WERI-Rb-1 (cell line): ENCODE measurements at regions not wholly inside any gene's neighbourhood (a gene's known extent, or its start where the extent isn't known, plus 50 kb on each side); places are given as distances from the start of the nearest gene placed in this dataset.

Experiments used
- DNase-seq: peaks from one replicate; pipeline ENCODE4 v3.0.0-alpha.2; 2020
- H3K27ac ChIP-seq: fragments of 250-450 bp; sonication (Bioruptor Pico); 2 replicates; pipeline ENCODE4 v1.5.1; 2020; ENCODE audit warnings: mild to moderate bottlenecking, moderate library complexity
- H3K27me3 ChIP-seq: fragments of 250-450 bp; sonication (Bioruptor Pico); 2 replicates; pipeline ENCODE4 v1.5.1; 2021; ENCODE audit warnings: mild to moderate bottlenecking, low read depth, moderate library complexity; ENCODE audit not compliant: insufficient read depth, severe bottlenecking
- H3K36me3 ChIP-seq: fragments of 250-450 bp; sonication (Bioruptor Pico); 2 replicates; pipeline ENCODE4 v1.5.1; 2020; ENCODE audit warnings: mild to moderate bottlenecking, moderate library complexity
- H3K4me3 ChIP-seq: 2 replicates; pipeline ENCODE4 v1.5.1; 2011; ENCODE audit warnings: low read depth, mild to moderate bottlenecking, control low read depth, low read length
- H3K9me3 ChIP-seq: fragments of 250-450 bp; sonication (Bioruptor Pico); 2 replicates; pipeline ENCODE4 v1.5.1; 2021; ENCODE audit warnings: mild to moderate bottlenecking, moderate library complexity; ENCODE audit not compliant: severe bottlenecking
- CTCF ChIP-seq: IDR thresholded peaks from 2 replicates; pipeline ENCODE4 v1.5.1; 2011; ENCODE audit warnings: low read depth, mild to moderate bottlenecking, control low read depth, inconsistent platforms, low read length

GRCh38 chr10:130795819-130796218, 515.7 kb downstream of the TCERG1L start:
- no peaks in the 10 kb centered on the region for H3K27me3 ChIP-seq
- H3K36me3 ChIP-seq, result no peaks in the 10 kb centered on the region
- no peak overlapping the region for H3K27ac ChIP-seq
- no peak overlapping the region for H3K4me3 ChIP-seq
- DNase-seq, result no peak
- TF ChIP-seq CTCF, result no peak
- H3K9me3 ChIP-seq, result no peaks in the 10 kb centered on the region

DNA sequence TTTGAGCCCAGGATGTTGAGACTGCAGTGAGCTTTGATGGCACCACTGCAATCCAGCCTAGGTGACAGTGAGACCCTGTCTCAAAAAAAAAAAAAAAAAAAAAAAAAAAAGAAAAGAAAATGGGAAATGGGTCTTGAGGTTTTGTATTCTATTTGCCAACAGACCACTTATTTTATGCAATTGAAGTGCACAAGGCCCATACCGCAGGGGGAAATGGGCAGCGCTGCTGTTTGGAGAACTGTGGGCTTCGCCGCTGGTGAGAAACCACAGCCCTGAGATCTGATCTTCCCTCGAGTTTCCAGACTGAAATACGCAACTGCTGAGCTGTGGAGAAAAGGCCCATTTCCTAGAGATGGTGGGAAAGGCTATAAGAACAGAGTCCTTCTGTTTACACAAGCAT, 512.0 kb downstream of the TCERG1L start:
- TF ChIP-seq CTCF, result no peak
- no peaks in the 10 kb centered on the region for H3K27me3 ChIP-seq
- H3K4me3 ChIP-seq, result no peak overlapping the region
- H3K27ac ChIP-seq, result no peak overlapping the region
- no peaks in the 10 kb centered on the region for H3K36me3 ChIP-seq
- H3K9me3 ChIP-seq, result no peaks in the 10 kb centered on the region
- no peak for DNase-seq

DNA sequence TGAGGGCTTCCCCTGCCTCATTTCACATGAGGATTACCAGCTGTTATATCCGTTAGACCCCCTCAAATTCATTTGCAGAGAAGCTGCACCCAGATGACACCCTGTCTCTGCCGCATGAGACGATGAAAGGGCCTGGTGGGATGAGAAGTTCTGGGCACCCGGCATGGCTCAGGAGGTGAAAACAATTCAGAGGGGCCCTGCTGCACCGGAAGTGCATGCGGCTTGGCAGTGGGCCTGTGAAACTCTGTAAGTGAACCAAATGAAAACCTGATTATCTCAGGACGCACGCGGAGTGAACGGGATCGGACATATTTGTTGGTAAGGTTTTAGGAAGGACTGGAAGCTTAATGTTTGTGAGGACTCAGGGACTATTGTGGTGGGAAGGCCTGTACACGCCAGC, 511.2 kb downstream of the TCERG1L start:
- no peaks in the 10 kb centered on the region for H3K27me3 ChIP-seq
- TF ChIP-seq CTCF, result no peak
- no peak for DNase-seq
- no peak overlapping the region for H3K4me3 ChIP-seq
- no peaks in the 10 kb centered on the region for H3K9me3 ChIP-seq
- H3K27ac ChIP-seq, result no peak overlapping the region
- H3K36me3 ChIP-seq, result no peaks in the 10 kb centered on the region

- Histone ChIP-seq H3K27ac (no peak overlapping the region), H3K4me3 (no peak overlapping the region), H3K27me3 (no peaks in the 10 kb centered on the region), H3K9me3 (no peaks in the 10 kb centered on the region), H3K36me3 (no peaks in the 10 kb centered on the region)
- DNase-seq, result no peak
- TF ChIP-seq CTCF, result no peak
Measured at GRCh38 chr10:130801276-130801675, 510.2 kb downstream of the TCERG1L start.

DNA sequence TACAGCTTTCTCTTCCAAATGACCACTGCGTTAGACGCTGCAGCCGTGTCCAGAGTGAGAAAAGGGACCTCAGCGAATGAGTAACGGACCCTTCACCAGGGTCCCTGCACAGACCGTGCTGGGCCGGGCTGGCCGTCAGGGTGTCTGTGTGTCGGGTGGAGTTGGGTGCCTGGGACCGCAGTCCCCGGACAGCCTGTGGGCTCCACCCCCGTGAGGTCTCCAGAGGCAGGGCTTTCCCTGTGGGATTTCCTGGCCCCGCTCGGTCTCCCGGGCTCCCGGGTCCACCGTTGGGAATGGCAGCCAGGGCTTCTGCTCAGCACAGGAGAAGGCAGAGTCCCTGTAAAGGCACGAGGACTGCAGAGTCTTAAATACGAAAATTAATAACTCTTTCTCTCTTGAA, 509.7 kb downstream of the TCERG1L start:
- H3K9me3 ChIP-seq, result no peaks in the 10 kb centered on the region
- no peak for TF ChIP-seq CTCF
- DNase-seq, result no peak
- H3K4me3 ChIP-seq, result no peak overlapping the region
- no peaks in the 10 kb centered on the region for H3K27me3 ChIP-seq
- no peaks in the 10 kb centered on the region for H3K36me3 ChIP-seq
- no peak overlapping the region for H3K27ac ChIP-seq

GRCh38 chr10:130802301-130802700, 509.2 kb downstream of the TCERG1L start:
- Histone ChIP-seq H3K36me3 (no peaks in the 10 kb centered on the region), H3K4me3 (no peak overlapping the region), H3K9me3 (no peaks in the 10 kb centered on the region), H3K27ac (no peak overlapping the region), H3K27me3 (no peaks in the 10 kb centered on the region)
- no peak for TF ChIP-seq CTCF
- DNase-seq, result no peak
